ENCODE measurements at regions not wholly inside any gene's neighbourhood (a gene's known extent, or its start where the extent isn't known, plus 50 kb on each side); places are given as distances from the start of the nearest gene placed in this dataset.

GRCh38 chr20:4341804-4342485 lies 92.9 kb upstream of the ADRA1D start:
- 36% methylated on average over 6 of the region's 6 CpGs for WGBS (ENCODE audit: insufficient coverage, insufficient replicate concordance, low lambda C conversion rate, missing lambda C conversion rate)

More at GRCh38 chr20:4341804-4342485, 92.9 kb upstream of the ADRA1D start:
- Histone ChIP-seq H3K9me3 (replicated peaks; ENCODE audit: control insufficient read depth, insufficient read depth, low read length) (no peaks in the 10 kb centered on the region), H4K20me1 (ENCODE audit: control insufficient read depth, insufficient read depth) (no peaks in the 10 kb centered on the region), H3K27ac (ENCODE audit: control insufficient read depth, insufficient read depth) (no peak overlapping the region), H2AFZ (ENCODE audit: control insufficient read depth, low read depth, low read length) (no peak overlapping the region), H3K27me3 (replicated peaks in 1 of 2; ENCODE audit: control insufficient read depth in 2 of 2, insufficient read depth in 2 of 2, low read length in 1 of 2) (no peaks in the 10 kb centered on the region; a peak in 2 of 4 replicates), H3K9ac (ENCODE audit: control insufficient read depth, insufficient read depth, low read length) (no peak overlapping the region), H3K4me1 (ENCODE audit: control insufficient read depth, insufficient read depth, low read length) (no peaks in the 10 kb centered on the region), H3K4me2 (ENCODE audit: control insufficient read depth, insufficient read depth) (no peak overlapping the region), H3K4me3 (no peak overlapping the region), H3K36me3 (ENCODE audit: control insufficient read depth in 2 of 2, insufficient read depth in 2 of 2, low read length in 1 of 2) (no peaks in the 10 kb centered on the region), H3K79me2 (ENCODE audit: control insufficient read depth, insufficient read depth, low read length) (no peaks in the 10 kb centered on the region)
- POLR2A ChIA-PET: no interaction called here
- TF ChIP-seq, protein P1, sequence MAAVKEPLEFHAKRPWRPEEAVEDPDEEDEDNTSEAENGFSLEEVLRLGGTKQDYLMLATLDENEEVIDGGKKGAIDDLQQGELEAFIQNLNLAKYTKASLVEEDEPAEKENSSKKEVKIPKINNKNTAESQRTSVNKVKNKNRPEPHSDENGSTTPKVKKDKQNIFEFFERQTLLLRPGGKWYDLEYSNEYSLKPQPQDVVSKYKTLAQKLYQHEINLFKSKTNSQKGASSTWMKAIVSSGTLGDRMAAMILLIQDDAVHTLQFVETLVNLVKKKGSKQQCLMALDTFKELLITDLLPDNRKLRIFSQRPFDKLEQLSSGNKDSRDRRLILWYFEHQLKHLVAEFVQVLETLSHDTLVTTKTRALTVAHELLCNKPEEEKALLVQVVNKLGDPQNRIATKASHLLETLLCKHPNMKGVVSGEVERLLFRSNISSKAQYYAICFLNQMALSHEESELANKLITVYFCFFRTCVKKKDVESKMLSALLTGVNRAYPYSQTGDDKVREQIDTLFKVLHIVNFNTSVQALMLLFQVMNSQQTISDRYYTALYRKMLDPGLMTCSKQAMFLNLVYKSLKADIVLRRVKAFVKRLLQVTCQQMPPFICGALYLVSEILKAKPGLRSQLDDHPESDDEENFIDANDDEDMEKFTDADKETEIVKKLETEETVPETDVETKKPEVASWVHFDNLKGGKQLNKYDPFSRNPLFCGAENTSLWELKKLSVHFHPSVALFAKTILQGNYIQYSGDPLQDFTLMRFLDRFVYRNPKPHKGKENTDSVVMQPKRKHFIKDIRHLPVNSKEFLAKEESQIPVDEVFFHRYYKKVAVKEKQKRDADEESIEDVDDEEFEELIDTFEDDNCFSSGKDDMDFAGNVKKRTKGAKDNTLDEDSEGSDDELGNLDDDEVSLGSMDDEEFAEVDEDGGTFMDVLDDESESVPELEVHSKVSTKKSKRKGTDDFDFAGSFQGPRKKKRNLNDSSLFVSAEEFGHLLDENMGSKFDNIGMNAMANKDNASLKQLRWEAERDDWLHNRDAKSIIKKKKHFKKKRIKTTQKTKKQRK (IDR thresholded peaks at IDR 0.05; ENCODE audit: low read depth, low read length): no peak
- TF ChIP-seq SIN3A (IDR thresholded peaks at IDR 0.05; ENCODE audit: low read depth, low read length) (no peak), JUND (IDR thresholded peaks at IDR 0.05; ENCODE audit: low read depth, low read length) (no peak), CBFB (IDR thresholded peaks at IDR 0.05; ENCODE audit: low read depth) (no peak), EP300 (IDR thresholded peaks at IDR 0.05; ENCODE audit: borderline replicate concordance in 1 of 2, control insufficient read depth in 1 of 2, low read depth in 2 of 2, low read length in 2 of 2) (no peak), SIX5 (IDR thresholded peaks at IDR 0.05; ENCODE audit: low read depth, low read length, severe bottlenecking) (no peak), EED (IDR thresholded peaks at IDR 0.05; ENCODE audit: low read depth) (no peak), STAT3 (IDR thresholded peaks at IDR 0.05; ENCODE audit: low read depth, low read length) (no peak), ZNF622 (IDR thresholded peaks at IDR 0.05) (no peak)
- in situ Hi-C loops (cut with MboI) (no loop called here), intact Hi-C loops (cut with micrococcal nuclease; ENCODE audit: unreplicated experiment) (no loop called here)
- SMC1A ChIA-PET (ENCODE audit: uncharacterized antibody, unreplicated experiment): no interaction called here
- no TSS peak for BruUV-seq (replicated peaks)
- no peak for FAIRE-seq
- DNase-seq (ENCODE audit: low read depth, low spot score): no peak
- ATAC-seq: no peak
- CTCF ChIA-PET: interaction anchor here (0.6 kb wide), 1 partner anchor 392 kb away, joined by 3 read pairs; no protein-coding TSS in a partner anchor
- RAD21 ChIA-PET (ENCODE audit: unreplicated experiment): no interaction called here

Data from GM12878 (cell line).